Neural cell (in vitro differentiated cells): ENCODE measurements at regions not wholly inside any gene's neighbourhood (a gene's known extent, or its start where the extent isn't known, plus 50 kb on each side); places are given as distances from the start of the nearest gene placed in this dataset.

Source experiments
- H2AFZ ChIP-seq: fragments of 200-600, 300-800 bp; sonication (generic), shearing (Covaris generic); 2 replicates; pipeline ENCODE4 v1.6.0; 2014; ENCODE audit warnings: low read depth, mild to moderate bottlenecking, antibody characterized with exemption, low read length, moderate library complexity
- H3F3A ChIP-seq: fragments of 200-600 bp; shearing (Covaris generic); 2 replicates; pipeline ENCODE4 v1.6.1; 2016; ENCODE audit warnings: mild to moderate bottlenecking, moderate library complexity, mixed read lengths, antibody characterized with exemption, low read length; ENCODE audit not compliant: insufficient read depth, poor library complexity, severe bottlenecking
- H3K27ac ChIP-seq: fragments of 200-600, 300-800 bp; sonication (generic), shearing (Covaris generic); 2 replicates; pipeline ENCODE4 v1.5.1; 2014; ENCODE audit warnings: mild to moderate bottlenecking, low read length, moderate library complexity
- H3K27me3 ChIP-seq: fragments of 300-800, 200-600 bp; sonication (generic), shearing (Covaris generic); 2 replicates; pipeline ENCODE4 v1.6.0; 2014; ENCODE audit warnings: mild to moderate bottlenecking, low read depth, low read length, moderate library complexity; ENCODE audit not compliant: insufficient read depth
- H3K36me3 ChIP-seq: fragments of 300-800, 200-600 bp; sonication (generic), shearing (Covaris generic); 2 replicates; pipeline ENCODE4 v1.5.1; 2014; ENCODE audit warnings: mild to moderate bottlenecking, antibody characterized with exemption, low read length, moderate library complexity; ENCODE audit not compliant: insufficient read depth
- H3K4me2 ChIP-seq: fragments of 300-800, 200-600 bp; sonication (generic), shearing (Covaris generic); 2 replicates; pipeline ENCODE4 v1.6.0; 2014; ENCODE audit warnings: mild to moderate bottlenecking, low read length
- H3K4me3 ChIP-seq: fragments of 300-800, 200-600 bp; sonication (generic), shearing (Covaris generic); 2 replicates; pipeline ENCODE4 v1.5.1; 2014; ENCODE audit warnings: mild to moderate bottlenecking, low read length, moderate library complexity
- H3K79me2 ChIP-seq: fragments of 200-600 bp; shearing (Covaris generic); replicated peaks from 2 replicates; pipeline ENCODE4 v1.6.0; 2014; ENCODE audit warnings: mild to moderate bottlenecking, low read length, moderate library complexity; ENCODE audit not compliant: insufficient read depth
- H3K9ac ChIP-seq: fragments of 300-800, 200-600 bp; sonication (generic), shearing (Covaris generic); 2 replicates; pipeline ENCODE4 v1.6.1; 2016; ENCODE audit warnings: mild to moderate bottlenecking, low read length, mixed read lengths
- H3K9me2 ChIP-seq: fragments of 200-600 bp; shearing (Covaris generic); 2 replicates; pipeline ENCODE4 v1.6.1; 2016; ENCODE audit warnings: mild to moderate bottlenecking, low read length, mixed read lengths; ENCODE audit not compliant: insufficient read depth
- H3K9me3 ChIP-seq: fragments of 200-600, 300-800 bp; sonication (generic), shearing (Covaris generic); 2 replicates; pipeline ENCODE4 v1.6.1; 2016; ENCODE audit warnings: mild to moderate bottlenecking, mixed run types, low read length, moderate library complexity, mixed read lengths
- H4K20me1 ChIP-seq: fragments of 200-600 bp; shearing (Covaris generic); 2 replicates; pipeline ENCODE4 v1.6.1; 2016; ENCODE audit warnings: mild to moderate bottlenecking, mixed run types; ENCODE audit not compliant: insufficient read depth
- CTCF ChIP-seq: fragments of 450-650 bp; IDR thresholded peaks from 2 replicates; pipeline ENCODE4 v1.5.1; 2014; ENCODE audit warnings: antibody characterized with exemption, mild to moderate bottlenecking, moderate library complexity; ENCODE audit not compliant: poor library complexity, severe bottlenecking
- EP300 ChIP-seq: fragments of 450-650 bp; conservative IDR thresholded peaks from 2 replicates; pipeline ENCODE4 v1.6.1; 2014; ENCODE audit warnings: antibody characterized with exemption, mild to moderate bottlenecking, moderate library complexity; ENCODE audit not compliant: poor library complexity, severe bottlenecking
- EZH2 ChIP-seq: fragments of 200-600, 300-800 bp; shearing (Covaris generic), sonication (generic); IDR thresholded peaks from 2 replicates; pipeline ENCODE4 v1.6.1; 2014; ENCODE audit warnings: antibody characterized with exemption, low read length, borderline replicate concordance, mild to moderate bottlenecking; ENCODE audit not compliant: insufficient read depth, poor library complexity, severe bottlenecking
- MXI1 ChIP-seq: fragments of 450-650 bp; conservative IDR thresholded peaks from 2 replicates; pipeline ENCODE4 v1.6.1; 2014; ENCODE audit warnings: antibody characterized with exemption, mild to moderate bottlenecking; ENCODE audit not compliant: poor library complexity, severe bottlenecking
- POLR2AphosphoS5 ChIP-seq: IDR thresholded peaks from 2 replicates; pipeline ENCODE4 v1.6.1; 2012
- RAD21 ChIP-seq: fragments of 450-650 bp; conservative IDR thresholded peaks from 2 replicates; pipeline ENCODE4 v1.6.1; 2014; ENCODE audit warnings: antibody characterized with exemption, mild to moderate bottlenecking, moderate library complexity
- REST ChIP-seq: IDR thresholded peaks from 2 replicates; pipeline ENCODE4 v1.6.1; 2012; ENCODE audit warnings: borderline replicate concordance
- SMC3 ChIP-seq: fragments of 450-650 bp; conservative IDR thresholded peaks from 2 replicates; pipeline ENCODE4 v1.6.1; 2014; ENCODE audit warnings: antibody characterized with exemption, mild to moderate bottlenecking, moderate library complexity; ENCODE audit not compliant: poor library complexity
- TAF1 ChIP-seq: IDR thresholded peaks from 2 replicates; pipeline ENCODE4 v1.6.1; 2012; ENCODE audit warnings: low read depth

- no peak overlapping the region for H3K27ac ChIP-seq
- H3K27me3 ChIP-seq = no peaks in the 10 kb centered on the region
- H3K4me2 ChIP-seq = no peak overlapping the region
- no peaks in the 10 kb centered on the region for H4K20me1 ChIP-seq
- H2AFZ ChIP-seq = no peak overlapping the region
- H3F3A ChIP-seq = no peaks in the 10 kb centered on the region
- no peak for TF ChIP-seq EP300
- no peaks in the 10 kb centered on the region for H3K9me2 ChIP-seq
- H3K9me3 ChIP-seq = no peaks in the 10 kb centered on the region
- no peak overlapping the region for H3K4me3 ChIP-seq
- H3K36me3 ChIP-seq = no peaks in the 10 kb centered on the region
- H3K79me2 ChIP-seq = no peaks in the 10 kb centered on the region
- H3K9ac ChIP-seq = no peak overlapping the region
Measured at GRCh38 chr16:87067836-87068761, 249.1 kb downstream of the C16orf95 start.

GRCh38 chr16:87068762-87069150 lies 248.4 kb downstream of the C16orf95 start:
- Histone ChIP-seq H3K27me3 (no peaks in the 10 kb centered on the region), H3K4me2 (no peak overlapping the region), H3K79me2 (no peaks in the 10 kb centered on the region), H3K9me2 (no peaks in the 10 kb centered on the region), H3K9me3 (no peaks in the 10 kb centered on the region), H3K36me3 (no peaks in the 10 kb centered on the region), H3K27ac (no peak overlapping the region), H2AFZ (no peak overlapping the region), H3K9ac (no peak overlapping the region), H3F3A (no peaks in the 10 kb centered on the region), H4K20me1 (no peaks in the 10 kb centered on the region), H3K4me3 (no peak overlapping the region)
- no peak for TF ChIP-seq EZH2
- TF ChIP-seq RAD21 = no peak
- TF ChIP-seq CTCF = no peak
- no peak for TF ChIP-seq REST
- TF ChIP-seq TAF1 = no peak
- TF ChIP-seq POLR2AphosphoS5 = no peak
- TF ChIP-seq EP300 = no peak
- TF ChIP-seq SMC3 = no peak
- no peak for TF ChIP-seq MXI1
